ENCODE measurements at regions not wholly inside any gene's neighbourhood (a gene's known extent, or its start where the extent isn't known, plus 50 kb on each side); places are given as distances from the start of the nearest gene placed in this dataset.

DNA sequence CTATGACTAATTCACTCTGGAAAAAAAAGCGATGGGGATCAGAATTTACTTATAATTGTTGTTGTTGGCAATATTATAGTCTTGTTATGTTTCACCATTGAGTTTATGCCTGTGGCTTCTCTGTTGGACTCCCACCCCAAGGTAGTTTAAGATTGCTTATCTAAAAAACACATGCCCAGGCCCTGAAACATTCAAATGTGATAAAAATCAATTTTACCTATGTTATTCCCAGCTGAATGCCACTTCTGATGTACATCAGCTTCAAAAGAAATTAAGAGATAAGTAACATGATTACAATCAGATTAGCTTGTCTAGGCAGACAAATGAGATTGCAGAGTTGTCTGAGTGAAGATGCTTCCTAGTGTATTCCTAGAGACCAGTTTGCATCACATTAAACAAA, 484.7 kb downstream of the PCDH7 start:
- no peak for TF ChIP-seq EZH2 (IDR thresholded peaks at IDR 0.05; ENCODE audit: borderline replicate concordance, low read depth, low read length, poor library complexity, severe bottlenecking)
- TF ChIP-seq, protein P1, sequence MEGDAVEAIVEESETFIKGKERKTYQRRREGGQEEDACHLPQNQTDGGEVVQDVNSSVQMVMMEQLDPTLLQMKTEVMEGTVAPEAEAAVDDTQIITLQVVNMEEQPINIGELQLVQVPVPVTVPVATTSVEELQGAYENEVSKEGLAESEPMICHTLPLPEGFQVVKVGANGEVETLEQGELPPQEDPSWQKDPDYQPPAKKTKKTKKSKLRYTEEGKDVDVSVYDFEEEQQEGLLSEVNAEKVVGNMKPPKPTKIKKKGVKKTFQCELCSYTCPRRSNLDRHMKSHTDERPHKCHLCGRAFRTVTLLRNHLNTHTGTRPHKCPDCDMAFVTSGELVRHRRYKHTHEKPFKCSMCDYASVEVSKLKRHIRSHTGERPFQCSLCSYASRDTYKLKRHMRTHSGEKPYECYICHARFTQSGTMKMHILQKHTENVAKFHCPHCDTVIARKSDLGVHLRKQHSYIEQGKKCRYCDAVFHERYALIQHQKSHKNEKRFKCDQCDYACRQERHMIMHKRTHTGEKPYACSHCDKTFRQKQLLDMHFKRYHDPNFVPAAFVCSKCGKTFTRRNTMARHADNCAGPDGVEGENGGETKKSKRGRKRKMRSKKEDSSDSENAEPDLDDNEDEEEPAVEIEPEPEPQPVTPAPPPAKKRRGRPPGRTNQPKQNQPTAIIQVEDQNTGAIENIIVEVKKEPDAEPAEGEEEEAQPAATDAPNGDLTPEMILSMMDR (conservative IDR thresholded peaks at IDR 0.05; ENCODE audit: low read depth, low read length): no peak
